ENCODE measurements at regions not wholly inside any gene's neighbourhood (a gene's known extent, or its start where the extent isn't known, plus 50 kb on each side); places are given as distances from the start of the nearest gene placed in this dataset.

DNA sequence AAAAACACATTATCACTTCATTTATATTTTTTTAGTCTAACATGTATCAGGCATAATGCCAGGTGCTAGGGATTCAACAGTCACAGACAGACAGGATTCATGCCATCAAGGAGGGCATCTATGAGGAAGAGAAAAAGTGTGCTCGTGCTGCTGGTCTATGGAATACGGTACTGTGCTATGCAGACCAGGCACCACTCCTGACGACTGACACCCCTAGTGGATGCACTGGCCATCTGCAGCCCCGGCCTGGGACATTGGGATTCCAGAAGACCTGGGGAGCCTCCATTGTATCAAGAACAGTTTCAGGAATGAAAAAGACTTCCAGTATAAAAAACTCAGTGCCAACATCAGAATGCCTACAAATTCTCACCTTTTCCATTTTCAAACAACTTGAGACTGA is 94.0 kb downstream of the KLF12 start:
- peak in 1 of 2 experiments; percentile 23 for DNase-seq

GRCh38 chr13:74039667-74040066 is 94.5 kb downstream of the KLF12 start:
- DNase-seq, result no peak

- no peak for DNase-seq
Observed at GRCh38 chr13:74039154-74039553, 95.0 kb downstream of the KLF12 start.

DNA sequence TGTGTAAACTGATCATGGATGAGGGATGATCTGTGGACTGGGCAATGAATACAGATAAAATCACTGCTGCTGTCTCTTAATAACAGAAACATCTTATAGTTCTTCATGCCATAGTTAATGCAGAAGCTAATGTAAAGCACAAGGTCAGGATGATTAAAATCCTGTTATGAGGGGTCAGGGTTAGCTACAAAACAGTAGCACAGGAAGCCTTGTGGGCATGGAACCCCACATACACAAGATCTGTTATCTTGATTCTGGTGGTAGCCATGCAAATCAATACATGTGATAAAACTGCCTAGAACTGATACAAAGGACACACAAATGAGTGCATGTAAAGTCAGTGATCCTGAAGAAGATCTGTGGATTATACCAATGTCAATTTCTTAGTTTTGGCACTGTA is 96.4 kb downstream of the KLF12 start:
- DNase-seq, result no peak

- DNase-seq, result no peak
Observed at GRCh38 chr13:74036373-74036772, 97.8 kb downstream of the KLF12 start.

DNA sequence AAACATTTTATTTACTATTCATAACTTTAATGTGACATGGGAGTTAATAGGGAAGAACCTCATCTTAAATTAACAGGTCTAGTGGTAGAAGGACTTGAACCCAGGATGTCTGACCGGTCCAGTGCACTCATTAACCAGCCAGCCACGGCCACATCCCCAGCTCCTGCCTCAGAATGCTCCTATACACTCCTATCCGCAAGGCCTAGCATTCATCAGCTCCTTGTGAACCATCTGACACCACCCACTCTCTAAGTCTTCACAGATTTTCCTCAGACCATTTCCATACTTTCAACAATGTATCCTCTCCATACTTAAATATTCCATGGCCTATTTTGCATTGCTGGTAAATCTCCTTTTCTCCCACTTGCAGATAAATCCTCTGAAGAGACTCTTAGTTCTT is 98.3 kb downstream of the KLF12 start:
- DNase-seq, result no peak

DNA sequence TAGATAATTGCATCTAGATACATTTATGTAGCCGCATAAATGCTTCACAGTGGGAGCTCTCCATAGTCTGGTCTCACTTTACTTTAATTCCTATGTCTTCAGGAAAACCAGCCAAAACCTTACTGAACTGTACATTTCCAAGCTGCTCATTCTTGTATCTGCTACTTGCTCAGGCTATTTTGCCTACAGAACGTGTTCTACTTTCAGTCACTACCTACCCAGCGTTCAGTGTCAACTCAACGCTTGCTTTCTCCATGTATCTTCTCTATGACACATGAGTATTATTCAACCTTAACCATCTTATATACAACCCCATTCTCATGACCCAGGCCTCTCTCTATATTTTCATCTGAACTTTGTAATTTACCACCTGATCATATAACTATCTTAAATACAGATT is 101.9 kb downstream of the KLF12 start:
- no peak for DNase-seq

DNA sequence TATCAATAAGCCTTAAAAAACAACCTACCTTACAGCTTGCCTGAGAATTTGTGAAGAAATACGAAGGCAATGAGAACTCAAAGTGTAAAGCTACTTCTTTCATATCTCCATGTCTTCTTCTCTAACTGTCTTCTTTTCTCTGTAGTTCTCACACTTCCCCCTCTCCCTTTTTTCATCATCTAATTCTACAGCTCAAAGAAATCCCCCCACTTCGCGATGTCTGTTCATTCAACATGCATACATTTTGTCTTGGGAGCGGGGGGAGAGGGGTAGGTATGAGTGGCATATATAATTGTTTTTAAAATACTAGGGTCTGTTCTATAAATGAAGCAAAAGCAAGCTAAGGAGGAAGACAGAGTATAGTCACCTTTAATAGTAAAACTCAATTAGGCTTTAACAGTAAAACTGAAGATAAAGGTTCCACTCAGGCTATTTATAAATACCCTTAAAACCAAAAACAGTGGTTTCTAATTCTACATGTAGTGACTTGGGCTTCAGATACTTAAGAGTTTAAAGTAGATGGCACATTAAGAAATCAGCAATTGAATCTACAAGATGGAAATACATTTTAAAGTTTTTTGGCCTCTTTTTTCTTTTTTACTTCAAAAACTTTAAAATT is 106.9 kb downstream of the KLF12 start:
- no peak for DNase-seq

DNA sequence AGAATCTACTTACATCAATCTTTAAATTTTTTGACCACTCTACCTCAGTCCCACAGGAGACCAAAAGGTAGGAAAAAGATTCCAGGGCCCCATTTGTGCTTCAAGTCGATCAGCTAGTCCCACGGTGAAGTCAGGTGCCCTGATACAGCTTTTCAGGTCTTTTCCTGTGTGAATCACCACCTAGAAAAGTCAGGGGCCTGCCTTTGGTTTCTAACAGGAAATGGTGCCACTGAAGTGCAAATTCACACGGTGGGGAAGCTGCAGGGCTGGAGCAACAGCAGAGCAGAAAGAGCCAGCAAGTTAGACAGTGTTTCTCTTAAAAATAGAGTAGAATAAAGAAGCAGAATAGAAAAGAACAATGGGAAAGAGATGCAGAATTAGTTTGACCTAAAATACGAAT is 107.5 kb downstream of the KLF12 start:
- no peak for DNase-seq

- DNase-seq, result no peak
Observed at GRCh38 chr13:74025369-74025768, 108.8 kb downstream of the KLF12 start.

- DNase-seq, result no peak
Observed at GRCh38 chr13:74024856-74025255, 109.3 kb downstream of the KLF12 start.

- no peak for DNase-seq
Observed at GRCh38 chr13:74024314-74024713, 109.9 kb downstream of the KLF12 start.

DNA sequence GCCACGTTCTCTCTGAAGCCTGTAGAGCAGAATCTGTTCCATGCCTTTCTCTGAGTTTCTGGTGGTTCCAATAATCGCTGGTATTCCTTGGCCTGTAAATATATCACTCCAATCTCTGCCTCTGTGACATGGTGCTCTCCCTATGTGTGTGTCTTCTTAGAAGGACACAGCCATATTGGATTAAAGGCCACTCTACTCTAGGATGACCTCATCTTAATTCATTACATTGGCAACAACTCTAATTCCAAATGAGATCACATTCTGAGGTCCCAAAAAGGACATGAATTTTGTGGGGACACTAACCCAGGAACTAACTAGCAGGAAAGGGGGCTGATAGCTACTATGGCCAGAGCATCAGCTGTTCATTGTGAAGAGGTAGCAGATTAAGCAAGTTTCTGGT is 110.7 kb downstream of the KLF12 start:
- DNase-seq, result no peak

DNA sequence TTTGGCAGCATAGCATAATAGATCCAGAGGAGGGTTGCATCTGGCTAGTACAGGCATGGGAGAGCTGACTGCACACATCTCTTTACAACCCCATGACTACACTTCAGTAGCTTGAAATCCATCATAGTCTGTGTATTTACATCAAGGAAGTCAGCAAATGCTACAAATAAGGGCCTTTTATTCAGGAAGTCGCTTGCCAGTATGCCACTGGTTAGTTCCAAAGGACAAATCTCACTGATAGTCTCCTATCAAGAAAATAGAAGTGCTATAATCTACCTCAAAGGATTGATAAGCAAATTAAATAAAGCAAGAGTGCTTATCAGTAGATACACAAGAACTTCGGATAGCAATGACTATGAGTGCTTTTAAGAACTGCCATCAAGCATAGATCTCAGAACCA is 112.7 kb downstream of the KLF12 start:
- DNase-seq, result no peak

GRCh38 chr13:74018062-74018431 is 116.2 kb downstream of the KLF12 start:
- DNase-seq, result no peak

DNA sequence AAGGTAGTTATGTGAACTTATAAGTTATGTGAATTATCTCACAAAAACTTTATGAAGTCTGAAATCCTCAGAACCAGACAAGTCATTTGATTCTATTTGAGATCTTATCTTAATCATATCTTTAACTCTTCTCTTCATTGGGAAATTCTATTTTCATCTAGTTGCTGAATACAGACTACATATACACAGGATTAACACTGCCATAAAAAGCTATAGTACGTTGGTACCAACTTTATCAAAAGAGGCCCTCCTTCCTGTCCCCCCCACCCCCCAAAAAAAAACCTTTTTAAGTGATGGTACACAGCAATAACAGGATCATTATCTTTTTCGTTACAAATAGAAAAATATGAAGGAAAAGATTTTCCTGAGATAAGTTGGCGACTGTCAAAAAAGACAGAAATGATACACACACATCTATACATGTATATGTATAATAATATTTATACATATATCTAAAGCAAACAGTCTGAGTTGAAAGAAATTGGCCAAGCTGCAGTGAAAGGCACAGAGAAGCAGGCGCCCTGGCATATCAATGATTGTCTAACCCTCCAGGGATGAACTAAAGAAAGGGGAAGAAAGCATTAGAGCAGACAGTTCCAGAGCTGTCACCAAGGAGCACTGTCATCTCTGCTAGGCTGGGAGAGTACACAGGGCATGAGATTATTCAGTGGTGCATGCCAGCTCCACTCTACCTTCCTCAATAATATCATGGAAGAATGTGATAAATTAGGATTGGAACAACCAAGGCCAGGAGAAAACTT is 116.7 kb downstream of the KLF12 start:
- DNase-seq, result no peak

DNA sequence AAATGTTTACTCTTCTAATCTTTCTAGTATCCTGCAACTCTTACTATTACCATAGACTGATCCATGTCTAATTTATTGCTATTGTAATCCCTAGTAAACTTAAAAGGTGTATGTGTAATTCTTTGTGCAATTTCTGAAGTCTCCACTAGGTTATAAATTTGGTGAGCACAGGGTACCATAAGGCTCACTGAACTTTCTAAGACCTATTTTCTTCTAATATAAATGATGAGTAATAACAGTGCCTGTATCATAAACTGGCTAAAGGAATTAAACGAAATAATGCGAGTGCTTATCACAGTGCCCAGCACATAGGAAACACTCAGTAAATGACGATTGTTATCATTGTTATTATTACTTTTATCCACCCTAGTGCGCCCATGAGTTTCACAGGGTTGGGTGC is 119.1 kb downstream of the KLF12 start:
- no peak for DNase-seq

DNA sequence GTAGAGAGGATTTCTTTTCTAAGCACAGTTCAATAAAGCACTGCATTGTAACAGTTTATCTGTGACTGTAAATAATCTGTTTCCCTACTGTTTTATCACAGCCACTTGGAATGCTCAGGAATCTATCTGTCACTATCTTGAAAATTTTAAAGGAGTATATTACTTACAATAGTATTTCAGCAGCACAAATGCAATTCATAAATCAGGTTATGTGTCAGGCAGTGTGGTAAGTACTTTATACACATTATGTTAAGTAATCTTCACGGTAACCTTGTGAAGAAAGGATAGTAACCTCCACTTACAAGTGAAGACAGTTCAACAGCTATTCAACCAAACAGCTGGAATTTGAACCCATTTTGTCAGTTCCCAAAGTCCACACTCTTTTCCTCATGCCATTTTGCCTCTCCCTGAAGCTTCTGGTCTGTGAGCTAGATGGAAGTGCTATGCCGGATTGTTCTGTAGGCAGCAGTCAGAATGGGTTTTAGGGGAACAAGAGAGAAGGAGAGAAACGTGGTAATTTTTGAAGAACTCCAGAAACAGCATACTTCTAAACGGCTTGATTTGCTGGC is 125.0 kb downstream of the KLF12 start:
- DNase-seq, result no peak

GRCh38 chr13:74006666-74007065 is 127.5 kb downstream of the KLF12 start:
- no peak for DNase-seq

GRCh38 chr13:74005320-74006157 is 128.7 kb downstream of the KLF12 start:
- no peak for DNase-seq

- DNase-seq, result no peak
Observed at GRCh38 chr13:74004109-74004508, 130.1 kb downstream of the KLF12 start.

- DNase-seq, result no peak
Observed at GRCh38 chr13:74003374-74003773, 130.8 kb downstream of the KLF12 start.

DNA sequence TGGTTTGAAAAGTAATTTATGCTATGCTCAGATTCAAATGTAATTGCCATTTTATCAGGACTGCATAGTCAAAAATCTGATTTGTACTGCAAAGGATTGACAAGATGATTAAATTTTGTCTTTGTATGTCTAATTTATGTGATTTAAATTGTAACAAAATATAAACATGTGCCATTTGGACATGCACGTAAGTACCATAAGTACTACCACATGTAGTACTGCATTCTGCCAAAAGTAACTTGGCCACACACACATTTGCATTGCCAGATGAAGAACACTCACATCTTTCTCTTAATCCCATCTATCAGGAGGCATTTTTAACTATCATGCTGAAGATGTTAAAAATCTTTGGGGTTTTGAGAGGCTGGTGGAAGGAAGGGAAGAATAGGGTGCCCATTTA is 133.3 kb downstream of the KLF12 start:
- no peak for DNase-seq

DNA sequence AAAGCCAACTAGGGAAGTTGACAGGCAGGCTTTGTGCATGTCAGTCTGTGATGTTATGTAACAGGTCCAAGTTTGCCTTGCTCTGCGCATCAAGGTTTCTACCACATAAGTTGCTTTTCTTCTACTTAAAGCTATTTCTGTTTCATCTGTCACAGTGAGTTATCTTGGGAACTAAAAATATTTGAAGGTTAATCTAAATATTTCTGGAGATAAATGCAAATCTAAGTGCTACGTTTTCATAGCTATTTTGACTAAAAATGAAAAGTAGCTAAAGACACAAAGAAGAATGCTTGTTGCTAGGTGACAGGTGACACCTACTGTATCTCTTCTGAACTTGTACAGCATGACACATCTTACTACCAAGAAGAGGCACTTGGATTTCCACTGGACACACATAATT is 135.6 kb downstream of the KLF12 start:
- DNase-seq, result no peak

All from SHP77 (cell line).